H1 (cell line): ENCODE measurements at regions not wholly inside any gene's neighbourhood (a gene's known extent, or its start where the extent isn't known, plus 50 kb on each side); places are given as distances from the start of the nearest gene placed in this dataset.

Experiments used
- GABPA ChIP-seq: IDR thresholded peaks from 2 replicates; pipeline ENCODE4 v1.6.1; 2011; ENCODE audit warnings: mild to moderate bottlenecking, low read length, moderate library complexity, borderline replicate concordance; ENCODE audit not compliant: insufficient read depth
- RXRA ChIP-seq: IDR thresholded peaks from 2 replicates; pipeline ENCODE4 v1.6.1; 2011; ENCODE audit warnings: low read depth, mild to moderate bottlenecking, low read length, moderate library complexity; ENCODE audit not compliant: insufficient read depth
- SIN3A ChIP-seq, 2 experiments: IDR thresholded peaks in 1 of 2; conservative IDR thresholded peaks in 1 of 2; 2 replicates each; pipeline ENCODE4 v1.6.1; 2011 to 2012; ENCODE audit warnings: low read length in 2 of 2, improper control_type of control experiment in 1 of 2, low read depth in 1 of 2, mild to moderate bottlenecking in 1 of 2
- TF ChIP-seq, protein P1 (sequence below): IDR thresholded peaks from 2 replicates; pipeline ENCODE4 v1.6.1; 2012; ENCODE audit warnings: low read length, inconsistent platforms
- TF ChIP-seq, protein P2 (sequence below): fragments of 300-600 bp; sonication (generic); IDR thresholded peaks from 2 replicates; pipeline ENCODE4 v1.7.1; 2012; ENCODE audit warnings: low read length, moderate library complexity, mild to moderate bottlenecking, inconsistent platforms; ENCODE audit not compliant: insufficient replicate concordance

DNA sequence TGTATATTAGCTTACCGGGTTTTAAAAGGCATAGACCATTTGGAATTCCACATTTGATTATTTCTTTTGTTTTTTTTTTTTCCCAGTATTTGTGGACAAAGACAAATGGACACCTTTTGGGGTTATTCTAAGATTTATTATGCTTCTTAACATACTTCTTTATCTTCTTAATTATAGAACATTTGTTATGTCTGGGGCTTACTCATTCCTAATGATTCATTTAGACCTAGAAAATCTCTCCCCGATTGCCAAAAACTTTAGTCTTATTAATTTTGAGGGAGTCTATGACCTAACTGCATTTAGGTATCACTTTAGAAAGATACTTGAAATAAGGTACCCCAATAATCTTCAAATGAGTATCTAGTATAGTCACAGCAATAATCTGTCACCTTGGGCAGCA is 170.7 kb upstream of the PREP start (continued):
- TF ChIP-seq, protein P1, sequence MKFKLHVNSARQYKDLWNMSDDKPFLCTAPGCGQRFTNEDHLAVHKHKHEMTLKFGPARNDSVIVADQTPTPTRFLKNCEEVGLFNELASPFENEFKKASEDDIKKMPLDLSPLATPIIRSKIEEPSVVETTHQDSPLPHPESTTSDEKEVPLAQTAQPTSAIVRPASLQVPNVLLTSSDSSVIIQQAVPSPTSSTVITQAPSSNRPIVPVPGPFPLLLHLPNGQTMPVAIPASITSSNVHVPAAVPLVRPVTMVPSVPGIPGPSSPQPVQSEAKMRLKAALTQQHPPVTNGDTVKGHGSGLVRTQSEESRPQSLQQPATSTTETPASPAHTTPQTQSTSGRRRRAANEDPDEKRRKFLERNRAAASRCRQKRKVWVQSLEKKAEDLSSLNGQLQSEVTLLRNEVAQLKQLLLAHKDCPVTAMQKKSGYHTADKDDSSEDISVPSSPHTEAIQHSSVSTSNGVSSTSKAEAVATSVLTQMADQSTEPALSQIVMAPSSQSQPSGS = no peak
- TF ChIP-seq RXRA = no peak
- no peak for TF ChIP-seq GABPA
- TF ChIP-seq SIN3A (conservative IDR thresholded peaks at IDR 0.05 in 1 of 2, IDR thresholded peaks at IDR 0.05 in 1 of 2; ENCODE audit: low read depth in 1 of 2, low read length in 2 of 2) = no peak
- TF ChIP-seq, protein P2, sequence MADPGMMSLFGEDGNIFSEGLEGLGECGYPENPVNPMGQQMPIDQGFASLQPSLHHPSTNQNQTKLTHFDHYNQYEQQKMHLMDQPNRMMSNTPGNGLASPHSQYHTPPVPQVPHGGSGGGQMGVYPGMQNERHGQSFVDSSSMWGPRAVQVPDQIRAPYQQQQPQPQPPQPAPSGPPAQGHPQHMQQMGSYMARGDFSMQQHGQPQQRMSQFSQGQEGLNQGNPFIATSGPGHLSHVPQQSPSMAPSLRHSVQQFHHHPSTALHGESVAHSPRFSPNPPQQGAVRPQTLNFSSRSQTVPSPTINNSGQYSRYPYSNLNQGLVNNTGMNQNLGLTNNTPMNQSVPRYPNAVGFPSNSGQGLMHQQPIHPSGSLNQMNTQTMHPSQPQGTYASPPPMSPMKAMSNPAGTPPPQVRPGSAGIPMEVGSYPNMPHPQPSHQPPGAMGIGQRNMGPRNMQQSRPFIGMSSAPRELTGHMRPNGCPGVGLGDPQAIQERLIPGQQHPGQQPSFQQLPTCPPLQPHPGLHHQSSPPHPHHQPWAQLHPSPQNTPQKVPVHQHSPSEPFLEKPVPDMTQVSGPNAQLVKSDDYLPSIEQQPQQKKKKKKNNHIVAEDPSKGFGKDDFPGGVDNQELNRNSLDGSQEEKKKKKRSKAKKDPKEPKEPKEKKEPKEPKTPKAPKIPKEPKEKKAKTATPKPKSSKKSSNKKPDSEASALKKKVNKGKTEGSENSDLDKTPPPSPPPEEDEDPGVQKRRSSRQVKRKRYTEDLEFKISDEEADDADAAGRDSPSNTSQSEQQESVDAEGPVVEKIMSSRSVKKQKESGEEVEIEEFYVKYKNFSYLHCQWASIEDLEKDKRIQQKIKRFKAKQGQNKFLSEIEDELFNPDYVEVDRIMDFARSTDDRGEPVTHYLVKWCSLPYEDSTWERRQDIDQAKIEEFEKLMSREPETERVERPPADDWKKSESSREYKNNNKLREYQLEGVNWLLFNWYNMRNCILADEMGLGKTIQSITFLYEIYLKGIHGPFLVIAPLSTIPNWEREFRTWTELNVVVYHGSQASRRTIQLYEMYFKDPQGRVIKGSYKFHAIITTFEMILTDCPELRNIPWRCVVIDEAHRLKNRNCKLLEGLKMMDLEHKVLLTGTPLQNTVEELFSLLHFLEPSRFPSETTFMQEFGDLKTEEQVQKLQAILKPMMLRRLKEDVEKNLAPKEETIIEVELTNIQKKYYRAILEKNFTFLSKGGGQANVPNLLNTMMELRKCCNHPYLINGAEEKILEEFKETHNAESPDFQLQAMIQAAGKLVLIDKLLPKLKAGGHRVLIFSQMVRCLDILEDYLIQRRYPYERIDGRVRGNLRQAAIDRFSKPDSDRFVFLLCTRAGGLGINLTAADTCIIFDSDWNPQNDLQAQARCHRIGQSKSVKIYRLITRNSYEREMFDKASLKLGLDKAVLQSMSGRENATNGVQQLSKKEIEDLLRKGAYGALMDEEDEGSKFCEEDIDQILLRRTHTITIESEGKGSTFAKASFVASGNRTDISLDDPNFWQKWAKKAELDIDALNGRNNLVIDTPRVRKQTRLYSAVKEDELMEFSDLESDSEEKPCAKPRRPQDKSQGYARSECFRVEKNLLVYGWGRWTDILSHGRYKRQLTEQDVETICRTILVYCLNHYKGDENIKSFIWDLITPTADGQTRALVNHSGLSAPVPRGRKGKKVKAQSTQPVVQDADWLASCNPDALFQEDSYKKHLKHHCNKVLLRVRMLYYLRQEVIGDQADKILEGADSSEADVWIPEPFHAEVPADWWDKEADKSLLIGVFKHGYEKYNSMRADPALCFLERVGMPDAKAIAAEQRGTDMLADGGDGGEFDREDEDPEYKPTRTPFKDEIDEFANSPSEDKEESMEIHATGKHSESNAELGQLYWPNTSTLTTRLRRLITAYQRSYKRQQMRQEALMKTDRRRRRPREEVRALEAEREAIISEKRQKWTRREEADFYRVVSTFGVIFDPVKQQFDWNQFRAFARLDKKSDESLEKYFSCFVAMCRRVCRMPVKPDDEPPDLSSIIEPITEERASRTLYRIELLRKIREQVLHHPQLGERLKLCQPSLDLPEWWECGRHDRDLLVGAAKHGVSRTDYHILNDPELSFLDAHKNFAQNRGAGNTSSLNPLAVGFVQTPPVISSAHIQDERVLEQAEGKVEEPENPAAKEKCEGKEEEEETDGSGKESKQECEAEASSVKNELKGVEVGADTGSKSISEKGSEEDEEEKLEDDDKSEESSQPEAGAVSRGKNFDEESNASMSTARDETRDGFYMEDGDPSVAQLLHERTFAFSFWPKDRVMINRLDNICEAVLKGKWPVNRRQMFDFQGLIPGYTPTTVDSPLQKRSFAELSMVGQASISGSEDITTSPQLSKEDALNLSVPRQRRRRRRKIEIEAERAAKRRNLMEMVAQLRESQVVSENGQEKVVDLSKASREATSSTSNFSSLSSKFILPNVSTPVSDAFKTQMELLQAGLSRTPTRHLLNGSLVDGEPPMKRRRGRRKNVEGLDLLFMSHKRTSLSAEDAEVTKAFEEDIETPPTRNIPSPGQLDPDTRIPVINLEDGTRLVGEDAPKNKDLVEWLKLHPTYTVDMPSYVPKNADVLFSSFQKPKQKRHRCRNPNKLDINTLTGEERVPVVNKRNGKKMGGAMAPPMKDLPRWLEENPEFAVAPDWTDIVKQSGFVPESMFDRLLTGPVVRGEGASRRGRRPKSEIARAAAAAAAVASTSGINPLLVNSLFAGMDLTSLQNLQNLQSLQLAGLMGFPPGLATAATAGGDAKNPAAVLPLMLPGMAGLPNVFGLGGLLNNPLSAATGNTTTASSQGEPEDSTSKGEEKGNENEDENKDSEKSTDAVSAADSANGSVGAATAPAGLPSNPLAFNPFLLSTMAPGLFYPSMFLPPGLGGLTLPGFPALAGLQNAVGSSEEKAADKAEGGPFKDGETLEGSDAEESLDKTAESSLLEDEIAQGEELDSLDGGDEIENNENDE = no peak
